HL-60 (cell line): ENCODE measurements at regions not wholly inside any gene's neighbourhood (a gene's known extent, or its start where the extent isn't known, plus 50 kb on each side); places are given as distances from the start of the nearest gene placed in this dataset.

ENCODE experiments used
- DNase-seq, 2 experiments: peaks; one replicate each; pipeline ENCODE4 v3.0.0-alpha.2; 2010 to 2020; ENCODE audit warnings: low read depth in 1 of 2, low spot score in 1 of 2
- H3K27ac ChIP-seq: fragments of 250-450 bp; sonication (Bioruptor Pico); replicated peaks from 2 replicates; pipeline ENCODE4 v1.5.1; 2020; ENCODE audit warnings: mild to moderate bottlenecking, moderate library complexity
- H3K27me3 ChIP-seq: fragments of 250-450 bp; sonication (Bioruptor Pico); 2 replicates; pipeline ENCODE4 v1.5.1; 2021; ENCODE audit warnings: mild to moderate bottlenecking, moderate library complexity; ENCODE audit not compliant: insufficient read depth, poor library complexity, severe bottlenecking
- H3K4me3 ChIP-seq: replicated peaks from 2 replicates; pipeline ENCODE4 v1.5.1; 2011; ENCODE audit warnings: mild to moderate bottlenecking, control low read depth, low read length; ENCODE audit not compliant: insufficient read depth
- CTCF ChIP-seq: IDR thresholded peaks from one replicate; pipeline ENCODE4 v1.5.1; 2011; ENCODE audit warnings: low read length, control low read depth, inconsistent platforms; ENCODE audit not compliant: insufficient read depth
- GABPA ChIP-seq: IDR thresholded peaks from 2 replicates; pipeline ENCODE4 v1.6.1; 2012; ENCODE audit warnings: low read depth
- POLR2AphosphoS5 ChIP-seq: IDR thresholded peaks from 2 replicates; pipeline ENCODE4 v1.6.1; 2012; ENCODE audit warnings: low read depth
- SPI1 ChIP-seq: IDR thresholded peaks from 2 replicates; pipeline ENCODE4 v1.6.1; 2012; ENCODE audit warnings: low read depth, mild to moderate bottlenecking, borderline replicate concordance
- TF ChIP-seq, protein P1 (sequence below): IDR thresholded peaks from 2 replicates; pipeline ENCODE4 v1.6.1; 2012; ENCODE audit warnings: low read depth; ENCODE audit not compliant: insufficient replicate concordance

DNA sequence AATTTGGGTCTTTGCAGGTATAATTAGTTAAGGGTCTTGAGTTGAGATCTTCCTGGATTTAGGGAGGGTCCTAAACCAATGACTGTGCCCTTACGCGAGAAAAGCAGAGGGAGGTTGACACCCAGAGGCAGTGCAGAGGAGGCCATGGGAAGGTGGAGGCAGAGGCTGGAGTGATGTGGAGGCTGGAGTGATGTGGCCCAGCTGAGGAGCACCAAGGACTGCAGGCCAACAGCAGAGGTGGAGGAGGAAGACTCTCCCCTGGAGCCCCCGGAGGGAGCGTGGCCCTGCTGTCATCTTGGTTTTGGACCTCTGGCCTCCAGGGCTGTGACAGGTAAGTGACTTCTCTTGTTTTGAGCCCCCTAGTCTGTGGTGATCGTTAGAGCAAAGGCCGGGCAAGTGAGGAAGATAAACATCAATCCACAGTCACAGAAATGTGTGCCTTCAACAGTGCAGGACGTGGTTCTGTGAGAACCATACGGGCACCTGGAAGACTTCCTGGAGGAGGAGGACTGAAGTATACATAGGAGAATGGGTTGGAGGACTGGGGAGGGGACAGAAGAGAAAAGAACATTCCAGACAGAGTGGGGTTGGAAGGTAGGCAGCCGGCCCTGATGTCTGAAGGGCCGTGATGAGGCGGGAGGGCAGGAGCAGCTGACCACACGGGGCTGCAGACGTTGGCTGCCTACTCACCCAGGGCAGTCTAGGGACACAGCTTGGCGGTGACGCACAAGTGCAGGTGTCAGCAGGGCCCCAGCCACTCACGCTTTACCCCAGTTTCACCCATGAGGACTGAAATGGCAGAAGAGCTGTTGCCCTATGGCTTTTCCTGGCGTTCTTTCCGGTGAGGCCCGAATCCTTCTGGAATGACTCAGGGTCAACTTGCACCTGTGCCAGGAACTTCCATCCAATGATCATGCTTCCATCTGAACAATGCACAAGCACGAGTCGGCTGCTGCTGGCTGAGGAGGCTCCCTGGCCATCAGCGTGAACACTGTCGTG, 270.2 kb downstream of the CTTN start:
- TF ChIP-seq SPI1 (no peak), CTCF (no peak), POLR2AphosphoS5 (no peak), GABPA (no peak)
- TF ChIP-seq, protein P1, sequence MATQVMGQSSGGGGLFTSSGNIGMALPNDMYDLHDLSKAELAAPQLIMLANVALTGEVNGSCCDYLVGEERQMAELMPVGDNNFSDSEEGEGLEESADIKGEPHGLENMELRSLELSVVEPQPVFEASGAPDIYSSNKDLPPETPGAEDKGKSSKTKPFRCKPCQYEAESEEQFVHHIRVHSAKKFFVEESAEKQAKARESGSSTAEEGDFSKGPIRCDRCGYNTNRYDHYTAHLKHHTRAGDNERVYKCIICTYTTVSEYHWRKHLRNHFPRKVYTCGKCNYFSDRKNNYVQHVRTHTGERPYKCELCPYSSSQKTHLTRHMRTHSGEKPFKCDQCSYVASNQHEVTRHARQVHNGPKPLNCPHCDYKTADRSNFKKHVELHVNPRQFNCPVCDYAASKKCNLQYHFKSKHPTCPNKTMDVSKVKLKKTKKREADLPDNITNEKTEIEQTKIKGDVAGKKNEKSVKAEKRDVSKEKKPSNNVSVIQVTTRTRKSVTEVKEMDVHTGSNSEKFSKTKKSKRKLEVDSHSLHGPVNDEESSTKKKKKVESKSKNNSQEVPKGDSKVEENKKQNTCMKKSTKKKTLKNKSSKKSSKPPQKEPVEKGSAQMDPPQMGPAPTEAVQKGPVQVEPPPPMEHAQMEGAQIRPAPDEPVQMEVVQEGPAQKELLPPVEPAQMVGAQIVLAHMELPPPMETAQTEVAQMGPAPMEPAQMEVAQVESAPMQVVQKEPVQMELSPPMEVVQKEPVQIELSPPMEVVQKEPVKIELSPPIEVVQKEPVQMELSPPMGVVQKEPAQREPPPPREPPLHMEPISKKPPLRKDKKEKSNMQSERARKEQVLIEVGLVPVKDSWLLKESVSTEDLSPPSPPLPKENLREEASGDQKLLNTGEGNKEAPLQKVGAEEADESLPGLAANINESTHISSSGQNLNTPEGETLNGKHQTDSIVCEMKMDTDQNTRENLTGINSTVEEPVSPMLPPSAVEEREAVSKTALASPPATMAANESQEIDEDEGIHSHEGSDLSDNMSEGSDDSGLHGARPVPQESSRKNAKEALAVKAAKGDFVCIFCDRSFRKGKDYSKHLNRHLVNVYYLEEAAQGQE: no peak
- no peak overlapping the region for H3K4me3 ChIP-seq
- DNase-seq: no peak
- no peak overlapping the region for H3K27ac ChIP-seq
- peaks cover 2% of the 10 kb centered on the region for H3K27me3 ChIP-seq

GRCh38 chr11:70669281-70669680, 271.0 kb downstream of the CTTN start:
- no peak overlapping the region for H3K27ac ChIP-seq
- H3K4me3 ChIP-seq: no peak overlapping the region
- TF ChIP-seq, protein P1: no peak
- DNase-seq: no peak
- H3K27me3 ChIP-seq: peaks cover 2% of the 10 kb centered on the region

- no peak for DNase-seq
- peaks cover 2% of the 10 kb centered on the region for H3K27me3 ChIP-seq
Measured at GRCh38 chr11:70669871-70670675, 271.7 kb downstream of the CTTN start.

More at GRCh38 chr11:70669871-70670675, 271.7 kb downstream of the CTTN start:
- TF ChIP-seq CTCF: no peak
- TF ChIP-seq SPI1: no peak
- TF ChIP-seq, protein P1: no peak
- TF ChIP-seq GABPA: no peak
- TF ChIP-seq POLR2AphosphoS5: no peak
- Histone ChIP-seq H3K4me3 (no peak overlapping the region), H3K27ac (no peak overlapping the region)
